Inferior parietal cortex (tissue), 1 donor: ENCODE measurements at regions not wholly inside any gene's neighbourhood (a gene's known extent, or its start where the extent isn't known, plus 50 kb on each side); places are given as distances from the start of the nearest gene placed in this dataset.
"Not testable (repeated sequence)": the region's sequence is repeated elsewhere in the genome, so short reads cannot be mapped to it uniquely, and the experiment has no call there.

Source experiments
- DNase-seq: peaks from one replicate; pipeline ENCODE4 v3.0.0-alpha.2; 2016; ENCODE audit errors: extremely low spot score

DNA sequence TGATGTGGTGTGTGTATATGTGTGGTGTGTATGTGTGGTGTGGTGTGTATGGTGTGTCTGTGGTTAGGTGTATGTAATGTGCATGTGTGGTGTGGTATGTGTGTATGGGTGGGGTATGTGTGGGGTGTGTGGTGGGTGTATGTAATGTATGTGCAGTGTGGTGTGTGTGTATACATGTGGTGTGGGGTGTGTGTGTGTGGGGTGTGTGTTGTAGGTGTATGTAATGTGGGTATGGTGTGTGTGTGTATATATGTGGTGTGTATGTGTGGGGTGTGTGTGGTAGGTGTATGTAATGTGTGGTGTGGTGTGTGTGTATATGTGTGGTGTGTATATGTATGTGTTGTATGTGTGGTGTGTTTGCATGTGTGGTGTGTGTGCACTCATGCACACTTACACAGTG lies 84.8 kb upstream of the ID2 start:
- no peak for DNase-seq

DNA sequence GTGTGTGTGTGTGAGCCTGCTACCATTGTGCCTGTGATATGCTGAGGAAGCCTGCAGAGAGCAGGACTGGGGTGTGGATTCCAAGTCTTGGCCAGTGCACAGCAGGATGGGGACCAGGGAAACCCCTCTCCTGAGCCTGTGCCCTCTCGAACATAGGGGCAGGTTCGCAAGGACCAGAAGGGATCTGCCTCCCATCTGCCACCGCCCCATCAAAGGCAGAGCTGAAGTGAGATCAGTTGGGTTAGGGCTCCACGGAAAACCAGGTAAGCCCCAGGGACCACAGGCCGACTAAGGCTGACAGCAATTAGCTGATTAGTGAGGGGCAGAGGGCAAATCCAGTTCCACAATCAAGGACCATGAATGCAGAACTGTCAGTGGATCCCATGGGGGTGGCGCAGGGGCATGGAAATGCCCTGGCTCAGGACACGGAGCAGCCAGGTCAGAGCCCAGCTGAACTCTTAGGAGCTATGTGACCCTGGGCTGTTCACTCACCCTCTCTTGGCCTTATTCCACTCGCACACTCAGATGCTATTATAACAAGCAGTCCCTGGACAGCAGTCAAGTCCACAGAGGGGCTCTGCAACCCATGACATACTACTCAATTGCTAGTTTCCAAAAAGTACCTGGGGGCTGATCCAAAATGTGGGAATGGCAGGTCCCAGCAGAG lies 84.2 kb upstream of the ID2 start:
- no peak for DNase-seq

DNA sequence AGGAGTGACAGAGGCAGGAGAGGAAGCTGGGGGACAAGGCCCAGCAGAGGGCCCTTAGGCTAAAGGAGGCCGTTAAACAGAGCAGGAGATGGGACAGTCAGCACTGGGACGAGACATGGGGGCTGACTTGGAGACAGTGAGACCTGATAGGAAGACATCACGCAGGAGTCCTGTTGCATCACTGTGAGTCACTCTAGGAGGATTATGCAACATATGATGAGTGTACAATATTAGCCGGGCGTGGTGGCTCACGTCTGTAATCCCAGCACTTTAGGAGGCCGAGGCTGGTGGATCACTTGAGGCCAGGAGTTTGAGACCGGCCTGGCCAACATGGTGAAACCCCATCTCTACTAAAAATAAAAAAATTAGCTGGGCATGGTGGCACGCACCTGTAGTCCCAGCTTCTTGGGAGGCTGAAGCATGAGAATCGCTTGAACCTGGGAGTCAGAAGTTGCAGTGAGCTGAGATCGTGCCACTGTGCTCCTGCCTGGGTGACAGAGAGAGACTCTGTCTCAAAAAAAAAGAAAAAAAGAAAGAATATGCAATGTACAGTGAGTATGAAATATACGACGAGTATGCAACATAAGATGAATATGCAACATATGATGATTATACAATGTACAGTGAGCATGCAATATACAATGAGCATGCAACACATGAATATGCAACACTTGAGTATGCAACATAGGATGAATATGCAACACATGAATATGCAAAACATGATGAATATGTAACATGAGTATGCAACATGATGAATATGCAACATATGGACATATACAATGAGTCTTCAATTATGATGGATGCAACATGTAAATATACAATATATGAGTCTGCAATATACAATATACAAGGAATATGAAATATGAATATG lies 83.3 kb upstream of the ID2 start:
- no peak for DNase-seq

DNA sequence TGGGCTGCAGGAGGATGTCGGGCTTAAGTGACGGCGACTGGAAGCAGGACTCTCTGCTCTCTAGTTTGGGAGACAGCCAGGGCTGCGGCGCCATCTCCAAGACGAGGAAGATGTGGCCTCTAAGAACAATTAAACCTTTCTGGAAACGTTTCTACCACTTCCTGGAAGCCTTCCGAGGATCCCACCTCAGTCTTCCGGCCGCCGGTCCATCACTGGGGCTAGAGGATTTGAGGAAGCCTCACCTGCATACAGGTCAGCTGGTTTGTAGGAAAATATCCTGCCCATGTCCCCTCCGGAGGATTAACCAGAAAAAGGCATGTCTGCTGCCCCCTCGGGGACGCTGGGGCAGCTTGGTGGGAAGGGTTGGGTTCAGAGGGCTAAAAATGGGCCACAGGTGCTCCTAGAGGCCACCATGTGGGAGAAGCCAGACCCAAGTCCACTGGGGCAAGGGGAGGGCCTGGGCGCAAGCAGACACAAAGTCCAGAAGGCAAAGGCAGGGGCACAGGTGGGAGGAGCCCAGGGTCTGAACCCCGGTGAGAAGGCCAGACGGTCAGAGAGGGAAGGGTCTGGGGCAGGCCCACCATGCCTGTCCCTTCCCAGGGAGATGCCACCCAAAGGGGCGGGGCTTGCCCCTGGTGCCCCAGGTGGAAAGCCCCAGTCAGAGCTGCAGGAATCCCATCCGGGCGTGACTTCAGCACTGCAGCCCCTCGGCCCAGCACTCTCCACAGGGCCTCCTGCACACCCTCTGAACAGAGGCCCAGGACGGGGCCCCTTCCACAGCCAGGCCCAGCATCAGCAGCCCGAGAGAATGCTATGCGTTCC lies 82.2 kb upstream of the ID2 start:
- DNase-seq = no peak

DNA sequence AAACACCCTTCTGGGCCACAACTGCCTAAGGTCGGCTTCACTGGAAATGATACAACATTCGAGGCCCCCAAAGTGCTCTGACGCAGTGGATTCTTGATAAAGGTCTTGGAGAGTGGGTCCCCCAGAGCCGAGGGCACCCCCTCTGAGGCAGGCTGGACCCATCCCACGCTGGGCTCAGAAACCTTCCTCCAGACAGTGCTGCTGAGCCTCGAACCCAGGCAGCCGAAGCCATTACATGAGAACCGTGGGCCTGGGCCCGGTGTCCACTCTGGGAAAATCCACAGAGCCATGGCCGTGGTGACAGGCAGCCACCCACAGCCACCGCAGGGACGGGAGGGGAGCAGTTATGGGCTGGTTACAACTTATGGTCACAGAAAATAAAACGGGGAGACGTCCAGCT lies 81.4 kb upstream of the ID2 start:
- no peak for DNase-seq

DNA sequence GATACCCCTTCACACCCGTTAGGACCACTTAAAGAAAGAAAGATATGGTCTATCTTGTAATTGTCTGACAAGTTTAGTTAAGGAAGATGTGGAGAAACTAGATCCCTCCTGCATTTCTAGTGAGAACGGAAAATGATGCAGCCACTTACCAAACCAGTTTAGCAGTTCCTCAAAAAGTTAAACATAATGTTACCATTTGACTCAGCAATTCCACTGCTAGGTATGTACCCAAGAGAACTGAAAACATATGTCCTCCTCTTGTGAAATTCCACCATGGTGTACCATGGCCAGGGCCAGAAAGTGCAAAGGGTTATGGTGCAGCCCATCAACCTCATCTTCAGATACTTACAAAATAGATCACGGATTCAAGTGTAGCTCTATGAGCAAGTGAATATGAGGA lies 79.0 kb upstream of the ID2 start:
- no peak for DNase-seq

DNA sequence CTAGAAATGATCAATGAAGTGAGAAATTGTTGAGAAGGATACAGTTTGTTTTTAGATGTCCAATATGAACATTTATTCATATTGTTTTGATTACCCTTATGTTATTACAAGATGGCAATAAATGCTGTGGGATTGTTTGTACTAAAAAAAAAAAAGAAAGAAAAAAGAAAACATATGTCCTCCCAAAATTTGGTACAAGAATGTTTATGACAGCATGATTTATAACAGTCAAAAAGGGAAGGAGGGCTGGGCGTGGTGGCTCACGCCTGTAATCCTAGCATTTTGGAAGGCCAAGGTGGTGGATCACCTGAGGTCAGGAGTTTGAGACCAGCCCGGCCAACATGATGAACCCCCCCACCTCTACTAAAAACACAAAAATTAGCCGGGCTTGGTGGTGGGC lies 78.5 kb upstream of the ID2 start:
- DNase-seq = not testable (repeated sequence)

DNA sequence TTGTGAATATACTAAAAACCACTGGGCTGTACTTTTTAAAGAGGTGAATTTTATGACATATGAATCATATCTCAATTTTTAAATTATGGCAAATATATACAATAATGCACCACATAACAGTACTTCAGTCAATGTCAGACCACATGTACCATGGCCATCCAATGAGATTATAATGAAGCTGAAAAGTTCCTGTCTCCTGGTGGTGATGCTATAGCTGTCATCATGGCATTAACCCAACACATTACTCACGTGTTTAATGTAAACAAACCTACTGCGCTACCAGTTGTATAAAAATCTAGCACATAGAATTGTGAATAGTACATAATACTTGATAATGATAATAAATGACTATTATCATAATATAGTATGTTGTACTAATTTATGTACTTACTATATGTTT lies 77.6 kb upstream of the ID2 start:
- no peak for DNase-seq

DNA sequence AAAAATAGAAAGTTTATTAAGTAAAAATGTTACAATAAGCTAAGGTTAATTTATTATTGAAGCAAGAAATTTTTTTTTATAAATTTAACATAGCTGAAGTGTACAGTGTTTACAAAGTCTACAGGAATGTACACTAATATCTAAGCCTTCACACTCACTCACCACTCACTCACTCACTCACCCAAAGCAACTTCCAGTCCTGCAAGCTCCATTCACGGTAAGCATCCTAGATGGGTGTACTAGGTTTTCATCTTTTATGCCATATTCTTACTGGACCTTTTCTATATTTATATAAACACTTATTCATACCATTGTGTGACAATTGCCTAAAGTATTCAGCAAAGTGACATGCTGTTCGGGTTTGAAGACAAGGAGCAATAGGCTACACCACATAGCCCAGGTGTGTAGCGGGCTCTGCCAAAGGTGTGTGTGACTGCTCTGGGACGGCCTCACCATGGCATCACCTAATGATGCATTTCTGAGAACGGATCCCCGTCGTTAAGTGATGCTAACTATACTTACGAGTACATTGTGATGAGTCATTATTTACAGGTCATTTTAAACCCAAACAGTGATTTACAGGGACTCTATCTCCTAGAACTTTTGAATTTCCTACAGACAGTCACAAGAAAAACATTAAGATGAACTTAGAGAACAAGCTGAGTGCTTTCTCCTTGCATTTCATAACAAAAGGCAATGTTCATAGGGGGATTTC lies 76.3 kb upstream of the ID2 start:
- DNase-seq = no peak

DNA sequence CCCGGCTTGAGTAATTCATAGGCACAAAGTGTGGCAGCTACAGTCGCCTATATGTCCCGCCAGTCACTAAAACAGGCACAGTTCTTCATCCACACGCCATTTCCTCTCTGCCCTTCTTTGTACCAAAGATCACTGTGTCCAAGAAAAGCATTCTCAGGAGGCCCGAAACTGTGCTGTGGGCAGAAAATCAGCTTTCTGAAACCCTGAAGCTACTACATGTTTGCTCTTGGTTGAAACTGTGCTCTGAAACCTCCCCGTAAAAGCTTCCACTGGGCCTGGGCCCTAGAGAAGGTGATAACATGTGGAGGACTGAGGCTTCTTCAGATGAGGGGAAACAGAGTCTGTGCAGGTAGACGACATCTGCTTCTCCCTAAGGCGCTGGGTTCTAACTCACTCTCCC lies 75.6 kb upstream of the ID2 start:
- no peak for DNase-seq

DNA sequence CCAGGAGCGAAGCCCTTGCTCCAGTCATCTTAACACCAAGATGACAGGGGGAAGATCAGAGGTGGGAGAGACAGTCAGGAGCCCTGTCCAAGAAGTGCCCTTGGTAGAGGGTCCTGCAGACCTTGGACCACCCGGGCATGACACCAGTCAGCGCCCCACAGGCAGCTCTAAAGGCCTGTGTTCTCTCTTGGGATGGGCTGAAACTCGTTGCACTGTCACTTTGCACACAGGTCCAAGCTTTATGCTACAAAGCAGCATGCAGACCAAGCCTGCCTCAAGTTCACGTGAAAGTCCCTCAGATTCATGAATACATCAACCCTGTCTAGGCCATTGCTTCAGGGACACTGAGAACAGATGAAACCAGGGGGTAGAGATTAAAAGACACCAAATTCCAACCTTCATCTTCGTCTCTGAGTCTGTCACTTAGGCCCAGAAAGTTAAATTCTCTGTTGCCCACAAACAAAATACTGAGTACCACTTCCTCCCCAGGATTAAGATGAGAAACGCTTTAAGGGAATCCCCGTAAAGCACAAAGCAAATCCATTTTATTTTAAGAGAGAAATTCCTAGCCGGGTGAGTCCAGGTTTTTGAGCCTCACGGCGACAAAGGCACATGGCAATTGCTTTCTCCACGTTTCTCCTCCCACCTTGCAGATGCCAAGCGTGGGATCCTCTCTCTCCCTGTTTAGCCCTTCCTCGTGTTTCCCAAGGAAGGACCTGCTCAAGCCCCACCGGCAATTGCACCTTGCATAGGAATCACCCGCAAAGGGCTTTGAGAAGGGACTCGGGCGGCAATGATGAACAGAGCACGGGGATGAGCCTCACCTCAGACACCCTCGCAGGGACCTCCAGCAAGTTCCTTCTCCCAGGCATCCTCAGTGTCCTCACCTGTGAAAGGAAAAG lies 75.0 kb upstream of the ID2 start:
- no peak for DNase-seq

DNA sequence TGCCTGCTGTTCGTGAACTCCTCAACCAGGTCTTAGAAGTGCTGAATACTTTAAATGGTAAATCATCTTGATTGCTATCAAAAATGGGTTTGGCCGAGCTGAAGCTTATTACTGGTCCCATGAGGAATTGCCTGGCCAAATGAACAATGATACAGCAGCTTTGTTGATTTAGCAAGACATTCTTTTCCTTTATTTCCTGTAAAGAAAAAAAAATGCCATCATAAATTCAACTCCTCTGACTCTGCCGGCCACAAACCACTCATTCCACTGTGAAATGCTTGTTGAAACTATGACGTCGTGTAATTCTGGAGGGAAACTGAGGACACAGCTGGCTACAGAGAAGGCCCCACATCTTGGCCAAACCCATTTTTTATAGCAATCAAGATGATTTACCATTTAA lies 74.2 kb upstream of the ID2 start:
- DNase-seq = no peak

DNA sequence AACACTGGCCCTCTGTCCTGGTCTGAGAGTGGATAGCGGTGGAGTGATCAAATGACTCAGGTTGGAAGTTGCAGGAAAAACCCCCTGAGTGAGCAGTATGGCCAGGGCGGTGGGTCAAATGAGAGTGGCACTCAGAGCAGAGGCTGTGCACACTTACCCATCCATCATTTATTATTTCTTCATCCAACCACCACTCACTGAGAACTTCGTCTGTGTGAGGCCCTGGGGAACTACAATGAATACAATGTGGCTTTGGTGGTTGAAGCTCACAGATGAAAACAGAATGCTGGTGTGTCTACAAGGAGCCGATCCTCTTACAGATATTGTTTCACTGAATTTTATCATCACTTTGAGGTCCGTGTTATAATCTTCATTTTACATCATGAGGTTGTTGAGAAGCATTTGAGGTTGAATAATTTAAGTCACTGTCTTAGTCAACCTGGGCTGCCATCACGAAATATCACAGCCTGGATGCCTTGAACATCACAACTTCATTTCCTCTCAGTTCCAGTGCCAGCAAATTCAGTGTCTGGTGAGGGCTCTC lies 73.4 kb upstream of the ID2 start:
- no peak for DNase-seq

DNA sequence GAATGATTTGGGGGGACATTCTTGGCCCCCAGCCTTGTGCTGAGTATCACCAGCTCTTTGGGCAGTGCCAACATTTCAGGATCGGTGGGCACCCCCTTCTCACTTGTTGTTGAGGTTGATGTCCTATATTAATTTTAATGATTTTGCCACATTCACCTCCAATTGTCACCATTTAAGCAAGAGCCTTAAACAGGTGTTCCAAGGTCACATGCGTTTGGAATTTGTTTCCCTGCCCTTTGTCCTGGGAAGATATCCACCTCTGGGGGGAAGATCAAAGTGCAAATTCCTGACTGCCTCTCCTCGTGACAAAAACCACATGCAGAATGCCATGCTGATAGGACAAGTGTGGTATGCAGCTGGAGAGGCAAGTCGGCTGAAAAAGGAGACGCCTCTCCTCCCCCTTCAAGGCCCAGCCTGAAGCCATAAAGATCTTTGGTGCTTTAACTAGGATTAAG lies 72.5 kb upstream of the ID2 start:
- no peak for DNase-seq

DNA sequence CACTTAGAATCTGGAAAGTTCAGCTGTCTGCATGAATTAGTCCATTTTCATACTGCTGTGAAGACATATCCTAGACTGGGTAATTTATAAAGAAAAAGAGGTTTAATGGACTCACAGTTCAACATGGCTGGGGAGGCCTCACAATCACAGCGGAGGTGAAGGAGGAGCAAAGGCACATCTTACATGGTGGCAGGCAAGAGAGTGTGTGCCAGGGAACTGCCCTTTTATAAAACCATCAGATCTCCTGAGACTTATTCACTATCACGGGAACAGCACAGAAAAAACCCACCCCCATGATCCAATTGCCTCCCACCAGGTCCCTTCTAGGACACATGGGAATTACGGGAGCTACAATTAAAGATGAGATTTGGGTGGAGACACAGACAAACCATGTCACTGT lies 71.1 kb upstream of the ID2 start:
- not testable (repeated sequence) for DNase-seq

DNA sequence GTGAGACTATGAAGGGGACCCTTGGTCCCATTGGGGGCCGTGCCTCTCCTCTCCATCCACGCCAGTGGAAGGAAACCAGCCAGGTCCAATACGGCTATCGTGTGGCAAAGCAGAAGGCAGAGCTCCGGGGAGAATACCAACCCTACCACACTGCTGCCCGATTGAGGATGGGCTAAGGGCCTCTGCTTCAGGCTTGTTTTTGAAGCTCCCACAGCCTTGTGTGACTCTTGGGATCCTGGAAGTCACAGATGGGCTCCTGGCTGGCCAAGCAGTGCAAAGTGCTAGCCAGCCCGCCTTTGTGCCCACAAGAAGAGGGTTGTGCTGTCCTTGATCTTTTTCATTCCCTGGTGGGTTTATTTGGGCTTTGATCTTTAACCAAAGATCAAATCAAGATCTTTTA lies 70.6 kb upstream of the ID2 start:
- DNase-seq = no peak

DNA sequence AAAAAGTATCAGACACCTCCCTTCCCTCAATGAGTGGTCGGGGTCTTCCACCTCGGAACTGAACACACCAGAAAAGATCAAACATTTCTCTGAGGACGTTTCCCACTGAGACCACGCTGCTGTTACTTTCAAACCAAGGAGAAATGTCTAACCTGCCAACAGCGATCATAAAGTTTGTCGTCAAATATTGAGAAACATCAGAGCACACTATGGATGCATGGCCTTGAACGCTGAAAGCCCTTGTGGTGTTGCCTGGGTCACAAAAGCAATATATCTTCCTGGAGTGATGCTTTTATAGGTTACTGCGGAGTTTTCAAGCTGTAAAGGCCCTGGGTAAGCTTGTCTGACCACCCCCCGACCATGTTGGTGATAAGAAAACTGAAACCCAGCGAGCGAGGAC lies 70.2 kb upstream of the ID2 start:
- no peak for DNase-seq

DNA sequence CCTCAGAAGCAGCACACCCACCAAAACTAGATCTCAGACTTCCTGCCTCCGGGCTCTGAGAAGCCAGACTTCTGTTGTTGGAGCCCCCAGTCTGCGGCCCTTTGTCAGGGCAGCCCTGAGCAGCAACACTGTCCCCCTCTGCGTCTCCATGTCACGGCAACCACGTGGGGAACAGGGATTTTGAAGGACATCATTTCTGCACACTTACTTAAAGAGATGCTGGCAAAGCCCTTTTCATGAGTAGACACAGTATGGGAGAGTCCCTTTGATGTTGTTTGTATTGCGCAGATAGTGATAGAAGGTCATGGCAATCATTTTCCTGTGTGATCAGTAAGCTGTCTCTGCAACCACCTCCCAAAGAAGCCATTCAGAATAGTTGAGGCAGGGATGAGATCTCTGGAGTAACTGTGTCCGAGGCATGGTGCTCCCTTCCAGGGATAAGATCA lies 69.1 kb upstream of the ID2 start:
- DNase-seq = no peak

DNA sequence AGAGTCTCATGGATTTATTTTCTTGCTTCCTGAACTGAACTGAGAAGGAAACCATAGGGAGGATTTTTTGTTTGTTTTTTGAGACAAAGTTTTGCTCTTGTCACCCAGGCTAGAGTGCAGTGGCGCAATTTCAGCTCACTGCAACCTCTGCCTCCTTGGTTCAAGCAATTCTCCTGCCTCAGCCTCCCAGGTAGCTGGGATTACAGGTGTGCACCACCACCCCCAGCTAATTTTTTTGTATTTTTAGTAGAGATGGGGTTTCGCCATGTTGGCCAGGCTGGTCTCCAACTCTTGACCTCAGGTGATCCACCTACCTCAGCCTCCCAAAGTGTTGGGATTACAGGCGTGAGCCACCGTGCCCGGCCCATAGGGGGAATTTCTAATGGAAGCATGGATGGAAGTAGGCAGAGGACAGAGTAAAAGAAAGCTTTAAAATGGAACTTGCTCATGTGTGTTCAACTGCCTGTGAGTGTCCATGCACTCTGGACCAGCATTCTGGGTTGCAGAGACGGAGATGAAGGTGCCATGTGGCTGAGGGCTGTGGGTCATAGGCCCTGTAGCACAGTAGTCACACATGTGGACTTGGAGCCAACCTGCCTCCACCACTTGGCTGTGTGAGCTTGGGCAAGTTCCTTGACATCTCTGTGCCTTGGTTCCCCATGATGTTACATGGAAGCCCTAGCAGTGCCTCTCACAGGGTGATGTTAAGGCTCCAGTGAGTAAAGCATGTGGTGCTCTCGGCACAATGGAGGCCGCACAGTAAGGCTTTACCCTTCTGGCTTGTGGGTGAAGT lies 68.5 kb upstream of the ID2 start:
- DNase-seq = not testable (repeated sequence)

DNA sequence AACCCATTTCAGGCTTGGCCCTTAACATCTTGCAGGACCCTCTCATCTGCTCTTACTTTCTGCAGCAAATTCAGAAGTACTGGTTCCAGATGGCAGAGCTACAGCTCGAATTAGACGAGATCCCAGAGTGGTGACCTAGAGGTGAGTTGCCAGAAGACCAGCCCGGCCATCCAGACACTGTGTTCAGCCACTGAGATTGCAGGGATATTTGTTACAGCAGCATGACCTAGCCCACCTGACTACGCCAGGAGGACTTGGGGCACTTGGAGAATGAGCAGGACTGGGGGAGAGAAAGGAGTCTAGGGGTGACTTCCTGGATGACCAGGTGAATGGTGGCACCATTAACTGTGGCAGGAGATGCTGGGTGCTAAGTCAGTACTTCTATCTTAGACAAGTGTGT lies 67.2 kb upstream of the ID2 start:
- no peak for DNase-seq
